Adrenal gland (tissue), 5 donors: ENCODE measurements at regions not wholly inside any gene's neighbourhood (a gene's known extent, or its start where the extent isn't known, plus 50 kb on each side); places are given as distances from the start of the nearest gene placed in this dataset.

Experiments used
- POLR2A ChIP-seq, 2 donors: fragments of 450-650 bp; IDR thresholded peaks; one replicate each; pipeline ENCODE4 v1.6.1; 2017; ENCODE audit warnings: antibody characterized with exemption in 2 of 2, mild to moderate bottlenecking in 2 of 2, moderate library complexity in 1 of 2
- TF ChIP-seq, protein P1 (sequence below), 6 experiments: fragments of 450-650 bp in 4 of 6; fragments of 200-600 bp in 2 of 6; sonication (generic) in 1 of 6; IDR thresholded peaks; 1 replicate in 5 of 6; 2 replicates in 1 of 6; pipeline versions ENCODE4 v1.5.1 to v1.8.0; 2016 to 2021; ENCODE audit warnings: antibody characterized with exemption in 6 of 6, mild to moderate bottlenecking in 2 of 6, moderate library complexity in 1 of 6
- donor health status: DM: no; HTN: no; CAD: no.

- TF ChIP-seq, protein P1, sequence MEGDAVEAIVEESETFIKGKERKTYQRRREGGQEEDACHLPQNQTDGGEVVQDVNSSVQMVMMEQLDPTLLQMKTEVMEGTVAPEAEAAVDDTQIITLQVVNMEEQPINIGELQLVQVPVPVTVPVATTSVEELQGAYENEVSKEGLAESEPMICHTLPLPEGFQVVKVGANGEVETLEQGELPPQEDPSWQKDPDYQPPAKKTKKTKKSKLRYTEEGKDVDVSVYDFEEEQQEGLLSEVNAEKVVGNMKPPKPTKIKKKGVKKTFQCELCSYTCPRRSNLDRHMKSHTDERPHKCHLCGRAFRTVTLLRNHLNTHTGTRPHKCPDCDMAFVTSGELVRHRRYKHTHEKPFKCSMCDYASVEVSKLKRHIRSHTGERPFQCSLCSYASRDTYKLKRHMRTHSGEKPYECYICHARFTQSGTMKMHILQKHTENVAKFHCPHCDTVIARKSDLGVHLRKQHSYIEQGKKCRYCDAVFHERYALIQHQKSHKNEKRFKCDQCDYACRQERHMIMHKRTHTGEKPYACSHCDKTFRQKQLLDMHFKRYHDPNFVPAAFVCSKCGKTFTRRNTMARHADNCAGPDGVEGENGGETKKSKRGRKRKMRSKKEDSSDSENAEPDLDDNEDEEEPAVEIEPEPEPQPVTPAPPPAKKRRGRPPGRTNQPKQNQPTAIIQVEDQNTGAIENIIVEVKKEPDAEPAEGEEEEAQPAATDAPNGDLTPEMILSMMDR (IDR thresholded peaks at IDR 0.05): no peak
- TF ChIP-seq POLR2A (IDR thresholded peaks at IDR 0.05): no peak
Measured at GRCh38 chr16:56047307-56048234, 143.7 kb upstream of the GNAO1 start.
